A549 (cell line): ENCODE measurements at regions not wholly inside any gene's neighbourhood (a gene's known extent, or its start where the extent isn't known, plus 50 kb on each side); places are given as distances from the start of the nearest gene placed in this dataset.

Experiments
- ATAC-seq, 2 experiments: fragments of 200-7000 bp in 1 of 2; fragments of >200 bp in 1 of 2; cut with Nextera tagmentation in 1 of 2; cut with Tn5 transposase in 1 of 2; 3 replicates each; pipeline versions ENCODE4 v1.8.0 to v1.9.1; 2018 to 2020; ENCODE audit warnings: mild to moderate bottlenecking in 1 of 2, moderate library complexity in 1 of 2
- CTCF ChIA-PET: fragments of 300-600 bp; sonication (Branson Sonifier 250); formaldehyde crosslinking; extraction: SDS; loops from one replicate; lab custom pipeline; 2021; ENCODE audit warnings: antibody characterized with exemption, inconsistent platforms; lab: Yijun Ruan, JAX
- POLR2A ChIA-PET: fragments of 350-600 bp; formaldehyde crosslinking; extraction: SDS; loops from one replicate; lab custom pipeline; 2021; ENCODE audit warnings: antibody characterized with exemption, inconsistent platforms; lab: Yijun Ruan, JAX
- DNase-seq, 2 experiments: peaks; one replicate each; pipeline versions ENCODE4 v3.0.0 to v3.0.0-alpha.2; 2011 to 2016; ENCODE audit warnings: low read depth in 1 of 2, low spot score in 1 of 2
- FAIRE-seq: peaks from 2 replicates; lab custom pipeline; 2011; peaks lifted over from hg19 to GRCh38; lab: Jason Lieb, UNC
- H3K27ac ChIP-seq, 2 experiments: fragments of >200 bp; sonication (Bioruptor Twin); formaldehyde crosslinking; 3 replicates each; pipeline ENCODE4 v1.5.1; 2016 to 2017
- H3K4me1 ChIP-seq: fragments of >200 bp; sonication (Bioruptor Twin); formaldehyde crosslinking; 3 replicates; pipeline ENCODE4 v1.6.1; 2016
- H3K4me2 ChIP-seq: fragments of >200 bp; sonication (Bioruptor Twin); formaldehyde crosslinking; 3 replicates; pipeline ENCODE4 v1.6.1; 2016
- H3K4me3 ChIP-seq: fragments of >200 bp; sonication (Bioruptor Twin); formaldehyde crosslinking; 3 replicates; pipeline ENCODE4 v1.5.1; 2016
- H3K9me3 ChIP-seq: fragments of >200 bp; sonication (Bioruptor Twin); formaldehyde crosslinking; 3 replicates; pipeline ENCODE4 v1.6.1; 2016
- ATOH8 ChIP-seq: fragments of 250-450 bp; sonication (Bioruptor Pico); IDR thresholded peaks from 2 replicates; pipeline ENCODE4 v1.5.0; 2020; ENCODE audit warnings: low read depth, mild to moderate bottlenecking, moderate library complexity
- CEBPB ChIP-seq, 2 experiments: fragments of >200 bp in 1 of 2; sonication (Bioruptor Twin) in 1 of 2; formaldehyde crosslinking in 1 of 2; IDR thresholded peaks; 2 replicates each; pipeline ENCODE4 v1.6.1; 2012 to 2016
- CHD4 ChIP-seq: fragments of 200-600 bp; sonication (generic); IDR thresholded peaks from 2 replicates; pipeline ENCODE4 v1.6.1; 2016; ENCODE audit warnings: antibody characterized with exemption, mild to moderate bottlenecking, borderline replicate concordance
- CTCF ChIP-seq: fragments of >200 bp; sonication (Bioruptor Twin); formaldehyde crosslinking; IDR thresholded peaks from 3 replicates; pipeline ENCODE4 v1.5.1; 2016
- E2F6 ChIP-seq: IDR thresholded peaks from 2 replicates; pipeline ENCODE4 v1.6.1; 2012; ENCODE audit warnings: low read depth, borderline replicate concordance
- HEYL ChIP-seq: fragments of 250-450 bp; sonication (Bioruptor Pico); IDR thresholded peaks from 2 replicates; pipeline ENCODE4 v1.8.0; 2021; ENCODE audit warnings: mild to moderate bottlenecking, moderate library complexity
- MAFK ChIP-seq: fragments of 450-650 bp; IDR thresholded peaks from 2 replicates; pipeline ENCODE4 v1.6.1; 2014; ENCODE audit not compliant: partially characterized antibody
- MAX ChIP-seq: IDR thresholded peaks from 2 replicates; pipeline ENCODE4 v1.6.1; 2012
- RARB ChIP-seq: fragments of 250-450 bp; sonication (Bioruptor Pico); IDR thresholded peaks from 2 replicates; pipeline ENCODE4 v1.8.0; 2021; ENCODE audit warnings: mild to moderate bottlenecking, moderate library complexity
- RCOR1 ChIP-seq: fragments of 150-350 bp; IDR thresholded peaks from 2 replicates; pipeline ENCODE4 v1.6.1; 2014; ENCODE audit warnings: antibody characterized with exemption, low read length, low read depth
- RNF2 ChIP-seq: fragments of 200-600 bp; sonication (generic); IDR thresholded peaks from 2 replicates; pipeline ENCODE4 v1.6.1; 2016; ENCODE audit warnings: low read depth, mild to moderate bottlenecking, antibody characterized with exemption, moderate library complexity, borderline replicate concordance
- SREBF2 ChIP-seq: fragments of 450-650 bp; IDR thresholded peaks from 2 replicates; pipeline ENCODE4 v1.6.1; 2014; ENCODE audit warnings: mild to moderate bottlenecking, moderate library complexity
- TP53 ChIP-seq: fragments of 250-450 bp; sonication (Bioruptor Pico); IDR thresholded peaks from 2 replicates; pipeline ENCODE4 v1.5.0; 2021; ENCODE audit warnings: mild to moderate bottlenecking, moderate library complexity
- USF2 ChIP-seq: fragments of 450-650 bp; IDR thresholded peaks from 2 replicates; pipeline ENCODE4 v1.6.1; 2014; ENCODE audit warnings: antibody characterized with exemption
- ZFP36 ChIP-seq: fragments of 450-650 bp; IDR thresholded peaks from 2 replicates; pipeline ENCODE4 v1.6.1; 2014; ENCODE audit warnings: borderline replicate concordance; ENCODE audit not compliant: partially characterized antibody
- WGBS: methylation state at CpG from one replicate; pipeline ENCODE4 v1.1.6; 2017; ENCODE audit errors: missing lambda C conversion rate; 5-methylcytosine and 5-hydroxymethylcytosine counted together
- TF ChIP-seq, protein P1 (sequence below): fragments of 250-450 bp; sonication (Bioruptor Pico); IDR thresholded peaks from 2 replicates; pipeline ENCODE4 v1.5.0; 2021; ENCODE audit warnings: mild to moderate bottlenecking, moderate library complexity, borderline replicate concordance
- TF ChIP-seq, protein P2 (sequence below): fragments of >200 bp; sonication (Bioruptor Twin); formaldehyde crosslinking; IDR thresholded peaks from 3 replicates; pipeline ENCODE4 v1.6.1; 2016

DNA sequence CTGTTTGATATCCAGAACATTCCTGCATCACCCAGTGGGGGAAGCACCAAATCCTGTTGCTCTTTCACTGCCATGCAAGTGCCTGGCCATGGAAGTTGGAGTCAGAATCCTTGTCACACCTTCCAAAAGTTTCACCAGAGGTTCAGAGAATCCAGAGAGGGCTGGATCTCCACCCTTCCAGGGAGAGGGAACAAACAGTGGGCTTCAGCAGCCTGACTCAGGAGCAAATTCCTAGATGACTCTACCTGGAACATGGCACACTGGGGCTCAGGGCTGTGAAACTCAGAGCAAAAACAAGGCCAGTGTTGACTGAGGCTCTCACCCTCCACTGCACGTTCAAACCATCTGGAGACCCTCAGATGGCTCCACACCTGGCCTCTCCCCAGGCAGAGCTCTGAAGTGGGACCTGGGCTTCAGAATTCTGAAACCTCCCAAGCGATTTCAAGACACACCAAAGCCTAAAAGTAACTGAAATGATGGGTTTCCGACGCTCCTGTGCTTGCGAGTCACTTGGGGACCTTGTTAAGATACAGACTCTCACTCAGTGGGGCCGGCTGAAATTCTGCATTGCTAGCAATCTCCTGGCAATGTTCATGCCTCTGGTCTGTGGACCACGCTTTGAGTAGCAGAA is 205.9 kb downstream of the AUH start:
- TF ChIP-seq CHD4 (no peak), TP53 (CRISPR knock-in tag) (no peak), USF2 (no peak), E2F6 (no peak), RARB (CRISPR knock-in tag) (no peak), MAFK (no peak), HEYL (CRISPR knock-in tag) (no peak), CEBPB (IDR thresholded peaks at IDR 0.05) (no peak), CTCF (no peak), MAX (no peak), SREBF2 (no peak)
- TF ChIP-seq, protein P1, sequence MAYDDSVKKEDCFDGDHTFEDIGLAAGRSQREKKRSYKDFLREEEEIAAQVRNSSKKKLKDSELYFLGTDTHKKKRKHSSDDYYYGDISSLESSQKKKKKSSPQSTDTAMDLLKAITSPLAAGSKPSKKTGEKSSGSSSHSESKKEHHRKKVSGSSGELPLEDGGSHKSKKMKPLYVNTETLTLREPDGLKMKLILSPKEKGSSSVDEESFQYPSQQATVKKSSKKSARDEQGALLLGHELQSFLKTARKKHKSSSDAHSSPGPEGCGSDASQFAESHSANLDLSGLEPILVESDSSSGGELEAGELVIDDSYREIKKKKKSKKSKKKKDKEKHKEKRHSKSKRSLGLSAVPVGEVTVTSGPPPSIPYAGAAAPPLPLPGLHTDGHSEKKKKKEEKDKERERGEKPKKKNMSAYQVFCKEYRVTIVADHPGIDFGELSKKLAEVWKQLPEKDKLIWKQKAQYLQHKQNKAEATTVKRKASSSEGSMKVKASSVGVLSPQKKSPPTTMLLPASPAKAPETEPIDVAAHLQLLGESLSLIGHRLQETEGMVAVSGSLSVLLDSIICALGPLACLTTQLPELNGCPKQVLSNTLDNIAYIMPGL (CRISPR knock-in tag) = no peak
- TF ChIP-seq, protein P2, sequence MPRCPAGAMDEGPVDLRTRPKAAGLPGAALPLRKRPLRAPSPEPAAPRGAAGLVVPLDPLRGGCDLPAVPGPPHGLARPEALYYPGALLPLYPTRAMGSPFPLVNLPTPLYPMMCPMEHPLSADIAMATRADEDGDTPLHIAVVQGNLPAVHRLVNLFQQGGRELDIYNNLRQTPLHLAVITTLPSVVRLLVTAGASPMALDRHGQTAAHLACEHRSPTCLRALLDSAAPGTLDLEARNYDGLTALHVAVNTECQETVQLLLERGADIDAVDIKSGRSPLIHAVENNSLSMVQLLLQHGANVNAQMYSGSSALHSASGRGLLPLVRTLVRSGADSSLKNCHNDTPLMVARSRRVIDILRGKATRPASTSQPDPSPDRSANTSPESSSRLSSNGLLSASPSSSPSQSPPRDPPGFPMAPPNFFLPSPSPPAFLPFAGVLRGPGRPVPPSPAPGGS = no peak
- Histone ChIP-seq H3K9me3 (peaks cover 15% of the 10 kb centered on the region; the same call in 1 of the 3 replicates), H3K27ac (no peak overlapping the region), H3K4me3 (no peak overlapping the region), H3K4me2 (no peak overlapping the region), H3K4me1 (no peaks in the 10 kb centered on the region)
- ChIA-PET CTCF (no interaction called here), POLR2A (no interaction called here)
- WGBS = 71% methylated on average over 7 of the region's 7 CpGs
- DNase-seq (no peak), FAIRE-seq (no peak), ATAC-seq (no peak)

DNA sequence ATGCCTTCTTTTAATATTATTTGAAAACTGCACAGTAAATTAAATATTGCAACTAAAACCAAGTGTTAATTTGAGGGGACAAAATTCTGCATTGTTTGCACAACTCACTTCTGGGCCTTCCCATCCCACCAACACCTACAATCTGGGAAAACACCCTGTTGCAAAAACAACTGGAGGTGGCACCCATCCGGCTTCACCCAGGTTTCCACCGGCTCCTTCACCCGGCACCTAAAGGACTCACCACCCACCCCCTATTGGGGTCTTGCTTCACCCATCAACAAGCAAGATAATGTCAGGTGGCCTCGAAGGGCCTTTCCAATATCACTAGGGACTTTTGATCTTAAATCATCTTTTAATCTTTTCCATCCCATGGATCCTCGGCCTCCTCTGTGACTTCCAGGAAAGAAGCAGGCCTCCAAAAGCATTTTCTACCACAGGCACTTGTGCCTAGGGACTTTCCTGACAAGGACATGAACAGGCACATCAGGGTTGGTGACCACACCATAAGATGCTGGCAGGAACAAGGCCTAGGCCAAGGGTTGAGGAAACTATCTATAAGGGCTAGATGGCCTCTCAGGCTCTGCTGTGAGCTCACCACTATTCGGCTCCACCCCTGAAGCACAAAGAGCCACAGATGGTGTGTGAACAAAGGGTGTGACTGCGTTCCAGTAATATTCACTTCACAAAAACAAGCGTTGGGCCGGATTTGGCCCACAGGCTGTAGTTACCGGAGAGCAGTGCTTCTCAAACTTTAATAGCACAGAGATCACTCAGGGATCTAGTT is 205.1 kb downstream of the AUH start:
- H3K27ac ChIP-seq = no peak overlapping the region
- WGBS = 85% methylated on average over 10 of the region's 10 CpGs
- H3K4me1 ChIP-seq = no peaks in the 10 kb centered on the region
- FAIRE-seq = no peak
- TF ChIP-seq CEBPB (IDR thresholded peaks at IDR 0.05) (no peak), ZFP36 (no peak), RARB (CRISPR knock-in tag) (no peak), TP53 (CRISPR knock-in tag) (no peak), RCOR1 (no peak), ATOH8 (CRISPR knock-in tag) (no peak), RNF2 (no peak)
- ChIA-PET CTCF (interaction anchor here (1.0 kb wide), 1 partner anchor 17 kb away, joined by 3 read pairs; no protein-coding TSS in a partner anchor), POLR2A (no interaction called here)
- peaks cover 13% of the 10 kb centered on the region; the same call in 1 of the 3 replicates for H3K9me3 ChIP-seq
- H3K4me2 ChIP-seq = no peak overlapping the region
- no peak for DNase-seq
- no peak overlapping the region for H3K4me3 ChIP-seq
- ATAC-seq = no peak
